ENCODE measurements at regions not wholly inside any gene's neighbourhood (a gene's known extent, or its start where the extent isn't known, plus 50 kb on each side); places are given as distances from the start of the nearest gene placed in this dataset.

- Histone ChIP-seq H3K4me2 (ENCODE audit: insufficient read depth, low read length) (no peak overlapping the region), H3K9me1 (ENCODE audit: control insufficient read depth, insufficient read depth, low read length) (no peaks in the 10 kb centered on the region), H3K27me3 (ENCODE audit: control insufficient read depth in 2 of 2, insufficient read depth in 2 of 2, low read length in 2 of 2) (peaks cover 32 to 62% of the 10 kb centered on the region in 2 experiments), H3K79me2 (ENCODE audit: control insufficient read depth, insufficient read depth, low read length) (no peaks in the 10 kb centered on the region), H4K20me1 (replicated peaks; ENCODE audit: control insufficient read depth, insufficient read depth, low read length) (0 out of 2 replicates have a peak, but pooled peaks cover 3% of the 10 kb centered on the region), H3K9me3 (replicated peaks; ENCODE audit: control insufficient read depth, insufficient read depth, low read depth, low read length) (no peaks in the 10 kb centered on the region), H2AFZ (ENCODE audit: low read depth, low read length) (no peak overlapping the region), H3K4me1 (replicated peaks in 1 of 2; ENCODE audit: control insufficient read depth in 2 of 2, insufficient read depth in 2 of 2, low read length in 2 of 2) (no peaks in the 10 kb centered on the region), H3K36me3 (ENCODE audit: control insufficient read depth, insufficient read depth, low read length) (no peaks in the 10 kb centered on the region), H3K27ac (ENCODE audit: extremely low read depth, low read depth, low read length) (no peak overlapping the region), H3K4me3 (no peak overlapping the region), H3K9ac (ENCODE audit: insufficient read depth in 1 of 2, low read depth in 2 of 2, low read length in 2 of 2) (no peak overlapping the region)
- CTCF ChIA-PET (ENCODE audit: low intra/inter-chr PET ratio) = no interaction called here
- no TSS peak for BruUV-seq (replicated peaks)
- intact Hi-C loops (cut with micrococcal nuclease) (no loop called here), in situ Hi-C loops (cut with MboI) (no loop called here)
- no peak for FAIRE-seq
- POLR2A ChIA-PET = interaction anchor here (0.8 to 1.1 kb wide), 2 partner anchors 10 to 20 kb away, joined by 3 read pairs; no protein-coding TSS in a partner anchor
- no peak for TF ChIP-seq SMARCA5 (IDR thresholded peaks at IDR 0.05)
- no peak for TF ChIP-seq COPS2 (conservative IDR thresholded peaks at IDR 0.05)
- no peak for TF ChIP-seq ZNF740 (CRISPR knock-in tag; IDR thresholded peaks at IDR 0.05)
- TF ChIP-seq ZNF740 (tag; IDR thresholded peaks at IDR 0.05) = no peak
- TF ChIP-seq NFE2L1 (tag; IDR thresholded peaks at IDR 0.05; ENCODE audit: borderline replicate concordance, low read depth) = no peak
- no peak for TF ChIP-seq E2F3 (CRISPR knock-in tag; IDR thresholded peaks at IDR 0.05)
- no peak for TF ChIP-seq MCM7 (IDR thresholded peaks at IDR 0.05)
- TF ChIP-seq TAF15 (IDR thresholded peaks at IDR 0.05; ENCODE audit: low read depth, low read length) = no peak
- TF ChIP-seq NCOA1 (IDR thresholded peaks at IDR 0.05; ENCODE audit: low read depth) = no peak
- no peak for TF ChIP-seq FOXK2 (conservative IDR thresholded peaks at IDR 0.05 in 1 of 2, IDR thresholded peaks at IDR 0.05 in 1 of 2; ENCODE audit: low read depth in 2 of 2)
- no peak for TF ChIP-seq XRCC5 (IDR thresholded peaks at IDR 0.05; ENCODE audit: low read depth, low read length)
- TF ChIP-seq HCFC1 (IDR thresholded peaks at IDR 0.05; ENCODE audit: low read depth, low read length) = no peak
- TF ChIP-seq ZNF23 (CRISPR knock-in tag; IDR thresholded peaks at IDR 0.05) = no peak
- TF ChIP-seq, protein P1, sequence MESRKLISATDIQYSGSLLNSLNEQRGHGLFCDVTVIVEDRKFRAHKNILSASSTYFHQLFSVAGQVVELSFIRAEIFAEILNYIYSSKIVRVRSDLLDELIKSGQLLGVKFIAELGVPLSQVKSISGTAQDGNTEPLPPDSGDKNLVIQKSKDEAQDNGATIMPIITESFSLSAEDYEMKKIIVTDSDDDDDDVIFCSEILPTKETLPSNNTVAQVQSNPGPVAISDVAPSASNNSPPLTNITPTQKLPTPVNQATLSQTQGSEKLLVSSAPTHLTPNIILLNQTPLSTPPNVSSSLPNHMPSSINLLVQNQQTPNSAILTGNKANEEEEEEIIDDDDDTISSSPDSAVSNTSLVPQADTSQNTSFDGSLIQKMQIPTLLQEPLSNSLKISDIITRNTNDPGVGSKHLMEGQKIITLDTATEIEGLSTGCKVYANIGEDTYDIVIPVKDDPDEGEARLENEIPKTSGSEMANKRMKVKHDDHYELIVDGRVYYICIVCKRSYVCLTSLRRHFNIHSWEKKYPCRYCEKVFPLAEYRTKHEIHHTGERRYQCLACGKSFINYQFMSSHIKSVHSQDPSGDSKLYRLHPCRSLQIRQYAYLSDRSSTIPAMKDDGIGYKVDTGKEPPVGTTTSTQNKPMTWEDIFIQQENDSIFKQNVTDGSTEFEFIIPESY (CRISPR knock-in tag; IDR thresholded peaks at IDR 0.05) = no peak
- no peak for TF ChIP-seq MEIS2 (IDR thresholded peaks at IDR 0.05; ENCODE audit: partially characterized antibody)
- TF ChIP-seq CBX1 (IDR thresholded peaks at IDR 0.05; ENCODE audit: low read depth) = no peak
- DNase-seq (ENCODE audit: extremely low read depth in 1 of 4, low spot score in 3 of 4) = no peak
- no peak for ATAC-seq
- WGBS (ENCODE audit: insufficient coverage, low coverage, missing lambda C conversion rate) = 4% methylated on average over 24 of the region's 24 CpGs
Measured at GRCh38 chr17:77690271-77691161, 268.0 kb upstream of the TNRC6C start.
